ENCODE measurements at regions not wholly inside any gene's neighbourhood (a gene's known extent, or its start where the extent isn't known, plus 50 kb on each side); places are given as distances from the start of the nearest gene placed in this dataset.

- intact Hi-C loops (cut with micrococcal nuclease; ENCODE audit: unreplicated experiment): no loop called here
- Mint-ChIP-seq H3K27me3 (ENCODE audit: insufficient read depth, unreplicated experiment) (peaks cover 3% of the 10 kb centered on the region), H3K9me3 (ENCODE audit: unreplicated experiment) (peaks cover 10% of the 10 kb centered on the region), H3K4me1 (ENCODE audit: low read depth, unreplicated experiment) (no peaks in the 10 kb centered on the region), H3K27ac (ENCODE audit: unreplicated experiment) (no peak overlapping the region), H3K4me3 (ENCODE audit: unreplicated experiment) (no peak overlapping the region), H3K36me3 (ENCODE audit: insufficient read depth, unreplicated experiment) (no peaks in the 10 kb centered on the region)
- ChIA-PET POLR2A (no interaction called here), CTCF (interaction anchor here (0.6 kb wide), 1 partner anchor 10 kb away, joined by 4 read pairs; no protein-coding TSS in a partner anchor)
- DNase-seq: no peak
- TF ChIP-seq CTCF (IDR thresholded peaks at IDR 0.05; ENCODE audit: insufficient read depth in 1 of 2, low read depth in 1 of 2, low read length in 1 of 2, severe bottlenecking in 1 of 2, unreplicated experiment in 1 of 2): no peak
- Histone ChIP-seq H3K27me3 (replicated peaks; ENCODE audit: control insufficient read depth, insufficient read depth, low read length) (no peaks in the 10 kb centered on the region), H3K4me1 (no peaks in the 10 kb centered on the region), H3K36me3 (ENCODE audit: control insufficient read depth, insufficient read depth, low read length) (no peaks in the 10 kb centered on the region), H3K4me3 (ENCODE audit: low read depth, low read length) (no peak overlapping the region), H3K9me3 (peaks cover 5% of the 10 kb centered on the region)
- BruUV-seq (replicated peaks): no TSS peak
Measured at GRCh38 chr2:222146488-222146887, 152.3 kb downstream of the PAX3 start.

DNA sequence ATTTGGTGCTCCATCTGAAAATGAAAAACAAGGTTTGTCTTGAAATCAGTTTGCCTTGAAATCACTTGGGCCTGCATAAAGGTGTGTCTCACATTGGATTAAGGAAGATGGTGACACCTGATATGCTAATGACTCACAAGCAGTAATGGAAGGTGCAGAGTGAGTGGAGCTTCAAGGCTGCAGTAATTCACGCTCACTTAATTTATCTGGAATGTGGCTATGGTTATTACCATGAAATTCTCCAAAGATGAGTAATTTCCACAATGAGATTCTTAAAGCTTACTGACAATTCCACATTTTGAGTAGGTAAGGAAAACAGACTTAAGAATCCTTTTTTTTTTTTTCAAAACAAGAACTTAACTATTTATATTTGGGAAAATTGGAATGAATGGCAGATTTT, 156.8 kb downstream of the PAX3 start:
- H3K27me3 ChIP-seq (replicated peaks; ENCODE audit: control insufficient read depth, insufficient read depth, low read length): no peaks in the 10 kb centered on the region
- no peaks in the 10 kb centered on the region for H3K4me1 ChIP-seq
- POLR2A ChIA-PET: no interaction called here
- no peak for DNase-seq
- Mint-ChIP-seq H3K36me3 (ENCODE audit: insufficient read depth, unreplicated experiment) (no peaks in the 10 kb centered on the region), H3K27ac (ENCODE audit: unreplicated experiment) (no peak overlapping the region), H3K4me1 (ENCODE audit: low read depth, unreplicated experiment) (no peaks in the 10 kb centered on the region), H3K4me3 (ENCODE audit: unreplicated experiment) (no peak overlapping the region), H3K9me3 (ENCODE audit: unreplicated experiment) (peaks cover 10% of the 10 kb centered on the region), H3K27me3 (ENCODE audit: insufficient read depth, unreplicated experiment) (peaks cover 11% of the 10 kb centered on the region)
- no peaks in the 10 kb centered on the region for H3K36me3 ChIP-seq (ENCODE audit: control insufficient read depth, insufficient read depth, low read length)
- CTCF ChIA-PET: interaction anchor here (0.6 kb wide), 1 partner anchor 320 kb away, joined by 3 read pairs; no protein-coding TSS in a partner anchor
- no peak for TF ChIP-seq CTCF (IDR thresholded peaks at IDR 0.05; ENCODE audit: insufficient read depth in 1 of 2, low read depth in 1 of 2, low read length in 1 of 2, severe bottlenecking in 1 of 2, unreplicated experiment in 1 of 2)
- no peaks in the 10 kb centered on the region for H3K9me3 ChIP-seq
- no peak overlapping the region for H3K4me3 ChIP-seq (ENCODE audit: low read depth, low read length)
- intact Hi-C loops (cut with micrococcal nuclease; ENCODE audit: unreplicated experiment): no loop called here
- BruUV-seq (replicated peaks): no TSS peak

DNA sequence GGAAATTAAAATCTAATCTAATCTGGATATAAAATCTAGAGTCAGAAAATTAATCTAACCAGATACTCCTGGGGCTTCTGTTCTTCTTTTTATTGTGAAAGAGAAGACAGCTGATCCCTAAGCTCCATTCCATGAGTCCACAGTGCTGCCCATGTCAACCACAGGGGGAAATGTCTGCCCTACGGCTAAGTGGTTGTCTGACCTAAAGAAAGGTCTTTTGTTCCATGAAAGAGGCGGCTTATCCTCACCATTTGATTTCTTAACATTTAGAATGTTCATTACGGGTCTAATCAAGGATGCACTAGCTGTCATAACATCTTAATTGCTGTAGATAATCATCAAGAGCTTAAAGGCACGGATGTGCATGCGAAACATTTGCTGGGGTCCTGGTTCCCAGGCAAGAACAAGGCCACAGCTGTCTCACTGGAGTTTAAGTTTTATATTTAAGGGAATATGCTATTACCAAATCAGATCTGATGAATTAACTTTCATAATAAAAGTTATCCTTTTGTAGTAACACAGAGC, 162.6 kb downstream of the PAX3 start:
- H3K36me3 ChIP-seq (ENCODE audit: control insufficient read depth, insufficient read depth, low read length): no peaks in the 10 kb centered on the region
- Mint-ChIP-seq H3K4me3 (ENCODE audit: unreplicated experiment) (no peak overlapping the region), H3K9me3 (ENCODE audit: unreplicated experiment) (peaks cover 11% of the 10 kb centered on the region), H3K27ac (ENCODE audit: unreplicated experiment) (no peak overlapping the region), H3K36me3 (ENCODE audit: insufficient read depth, unreplicated experiment) (no peaks in the 10 kb centered on the region), H3K4me1 (ENCODE audit: low read depth, unreplicated experiment) (no peaks in the 10 kb centered on the region), H3K27me3 (ENCODE audit: insufficient read depth, unreplicated experiment) (peaks cover 29% of the 10 kb centered on the region)
- H3K4me1 ChIP-seq: no peaks in the 10 kb centered on the region
- no peak for TF ChIP-seq CTCF (IDR thresholded peaks at IDR 0.05; ENCODE audit: insufficient read depth in 1 of 2, low read depth in 1 of 2, low read length in 1 of 2, severe bottlenecking in 1 of 2, unreplicated experiment in 1 of 2)
- no peaks in the 10 kb centered on the region for H3K27me3 ChIP-seq (replicated peaks; ENCODE audit: control insufficient read depth, insufficient read depth, low read length)
- POLR2A ChIA-PET: no interaction called here
- CTCF ChIA-PET: no interaction called here
- H3K4me3 ChIP-seq (ENCODE audit: low read depth, low read length): no peak overlapping the region
- no peak for DNase-seq
- intact Hi-C loops (cut with micrococcal nuclease; ENCODE audit: unreplicated experiment): no loop called here
- H3K9me3 ChIP-seq: no peaks in the 10 kb centered on the region
- BruUV-seq (replicated peaks): no TSS peak
